IMR-90 (cell line): ENCODE measurements at regions not wholly inside any gene's neighbourhood (a gene's known extent, or its start where the extent isn't known, plus 50 kb on each side); places are given as distances from the start of the nearest gene placed in this dataset.

Experiments
- ATAC-seq: fragments of 200-7000 bp; cut with Tn5 transposase; 2 replicates; pipeline ENCODE4 v1.9.1; 2020; ENCODE audit warnings: low read depth, mild to moderate bottlenecking, moderate library complexity
- BruUV-seq: library from RNA; stranded (reverse); fragments of 400-500 nt; replicated peaks from 2 replicates; lab custom pipeline; 2021; lab: Mats Ljungman, UMichigan
- CTCF ChIA-PET: fragments of 300-600 bp; formaldehyde crosslinking; extraction: SDS; loops from one replicate; lab custom pipeline; 2021; ENCODE audit warnings: antibody characterized with exemption; lab: Yijun Ruan, JAX
- POLR2A ChIA-PET: fragments of 300-600 bp; sonication (Branson Sonifier 250); formaldehyde crosslinking; loops from one replicate; lab custom pipeline; 2022; ENCODE audit warnings: antibody characterized with exemption; ENCODE audit not compliant: unreplicated experiment; lab: Charles Lee
- DNase-seq: peaks from one replicate; pipeline ENCODE4 v3.0.0; 2013
- H2AFZ ChIP-seq: replicated peaks from 2 replicates; pipeline ENCODE3; 2013; ENCODE audit warnings: low read length, mild to moderate bottlenecking; ENCODE audit not compliant: poor library complexity
- H2AK5ac ChIP-seq: 2 replicates; pipeline ENCODE4 v1.6.1; 2013; ENCODE audit warnings: low read depth, low read length, inconsistent platforms
- H2AK9ac ChIP-seq: replicated peaks from 2 replicates; pipeline ENCODE3; 2013; ENCODE audit warnings: mild to moderate bottlenecking, low read depth, low read length, moderate library complexity; ENCODE audit not compliant: poor library complexity
- H2BK120ac ChIP-seq: 2 replicates; pipeline ENCODE4 v1.6.1; 2013; ENCODE audit warnings: low read depth, low read length, inconsistent platforms
- H2BK15ac ChIP-seq: 3 replicates; pipeline ENCODE4 v1.6.1; 2013; ENCODE audit warnings: low read depth, low read length, inconsistent platforms
- H2BK20ac ChIP-seq: 2 replicates; pipeline ENCODE4 v1.6.1; 2013; ENCODE audit warnings: low read depth, mild to moderate bottlenecking, inconsistent platforms, low read length, moderate library complexity
- H2BK5ac ChIP-seq: 2 replicates; pipeline ENCODE4 v1.6.1; 2013; ENCODE audit warnings: mild to moderate bottlenecking, low read depth, low read length, inconsistent platforms; ENCODE audit not compliant: poor library complexity, severe bottlenecking
- H3K14ac ChIP-seq: replicated peaks from 2 replicates; pipeline ENCODE4 v1.6.1; 2013; ENCODE audit warnings: low read depth, low read length, inconsistent platforms
- H3K18ac ChIP-seq: 2 replicates; pipeline ENCODE4 v1.6.1; 2013; ENCODE audit warnings: low read depth, low read length, control low read depth
- H3K23ac ChIP-seq: 2 replicates; pipeline ENCODE4 v1.6.1; 2013; ENCODE audit warnings: low read depth, low read length, inconsistent platforms
- H3K27ac ChIP-seq: 2 replicates; pipeline ENCODE4 v1.5.1; 2013; ENCODE audit warnings: mild to moderate bottlenecking, control low read depth, low read length; ENCODE audit not compliant: insufficient read depth
- H3K27me3 ChIP-seq: 2 replicates; pipeline ENCODE4 v1.6.1; 2013; ENCODE audit warnings: low read length; ENCODE audit not compliant: control insufficient read depth, insufficient read depth
- H3K36me3 ChIP-seq: 2 replicates; pipeline ENCODE4 v1.6.1; 2013; ENCODE audit warnings: low read length, mixed read lengths; ENCODE audit not compliant: control insufficient read depth, insufficient read depth
- H3K4ac ChIP-seq: 2 replicates; pipeline ENCODE4 v1.6.1; 2013; ENCODE audit warnings: low read depth, low read length, inconsistent platforms
- H3K4me1 ChIP-seq: 2 replicates; pipeline ENCODE4 v1.6.1; 2013; ENCODE audit warnings: low read length, mixed read lengths; ENCODE audit not compliant: control insufficient read depth, insufficient read depth
- H3K4me2 ChIP-seq: 2 replicates; pipeline ENCODE4 v1.6.1; 2013; ENCODE audit warnings: low read depth, mild to moderate bottlenecking, control low read depth, low read length, moderate library complexity
- H3K4me3 ChIP-seq: 2 replicates; pipeline ENCODE4 v1.5.1; 2013; ENCODE audit warnings: low read depth, mild to moderate bottlenecking, control low read depth, low read length, moderate library complexity; ENCODE audit not compliant: insufficient read depth
- H3K56ac ChIP-seq: 2 replicates; pipeline ENCODE4 v1.6.1; 2013; ENCODE audit warnings: low read length, inconsistent platforms; ENCODE audit not compliant: insufficient read depth; ENCODE audit errors: extremely low read depth
- H3K79me1 ChIP-seq, 2 experiments: 2 replicates each; pipeline ENCODE4 v1.6.1; 2013; ENCODE audit warnings: low read length in 2 of 2, inconsistent platforms in 1 of 2, low read depth in 1 of 2
- H3K9ac ChIP-seq: 2 replicates; pipeline ENCODE4 v1.6.1; 2013; ENCODE audit warnings: low read depth, low read length, control low read depth
- H3K9me1 ChIP-seq: 2 replicates; pipeline ENCODE4 v1.6.1; 2013; ENCODE audit warnings: low read length, inconsistent platforms; ENCODE audit not compliant: insufficient read depth
- H3K9me3 ChIP-seq: 2 replicates; pipeline ENCODE4 v1.6.1; 2013; ENCODE audit warnings: low read length; ENCODE audit not compliant: control insufficient read depth, insufficient read depth
- H4K20me1 ChIP-seq: 2 replicates; pipeline ENCODE4 v1.6.1; 2013; ENCODE audit warnings: low read length, inconsistent platforms; ENCODE audit not compliant: insufficient read depth
- H4K5ac ChIP-seq: 2 replicates; pipeline ENCODE4 v1.6.1; 2013; ENCODE audit warnings: mild to moderate bottlenecking, low read depth, low read length, control low read depth
- H4K8ac ChIP-seq, 2 experiments: 2 replicates each; pipeline ENCODE4 v1.6.1; 2013; ENCODE audit warnings: low read depth in 2 of 2, low read length in 2 of 2, control low read depth in 1 of 2, inconsistent platforms in 1 of 2
- H4K91ac ChIP-seq: 2 replicates; pipeline ENCODE4 v1.6.1; 2013; ENCODE audit warnings: low read depth, low read length, inconsistent platforms; ENCODE audit not compliant: insufficient read depth
- CEBPB ChIP-seq: IDR thresholded peaks from 2 replicates; pipeline ENCODE4 v1.6.1; 2012; ENCODE audit warnings: low read depth, low read length, improper control_type of control experiment
- FOS ChIP-seq: fragments of 150-350 bp; IDR thresholded peaks from 2 replicates; pipeline ENCODE4 v1.6.1; 2016; ENCODE audit warnings: low read depth, low read length
- MXI1 ChIP-seq: IDR thresholded peaks from 2 replicates; pipeline ENCODE4 v1.6.1; 2012; ENCODE audit warnings: low read depth, mild to moderate bottlenecking, low read length, moderate library complexity, borderline replicate concordance
- POLR2A ChIP-seq: IDR thresholded peaks from 2 replicates; pipeline ENCODE4 v1.6.1; 2012; ENCODE audit warnings: mild to moderate bottlenecking, low read depth, low read length
- RFX5 ChIP-seq: IDR thresholded peaks from 2 replicates; pipeline ENCODE4 v1.8.0; 2012; ENCODE audit warnings: low read depth, mild to moderate bottlenecking, low read length, moderate library complexity
- USF2 ChIP-seq: fragments of 150-350 bp; IDR thresholded peaks from 2 replicates; pipeline ENCODE4 v1.6.1; 2017; ENCODE audit warnings: mild to moderate bottlenecking, antibody characterized with exemption, low read length, low read depth
- WGBS, 2 experiments: methylation state at CpG; one replicate each; pipeline versions ENCODE4 v1.1.5 to v1.1.7; 2013; ENCODE audit warnings: missing lambda C conversion rate in 2 of 2; ENCODE audit not compliant: insufficient read length in 1 of 2; ENCODE audit errors: extremely low coverage in 2 of 2; 5-methylcytosine and 5-hydroxymethylcytosine counted together
- dilution Hi-C: fragments of 300-500 bp; cut with HindIII; formaldehyde crosslinking; loops from one replicate; pipeline ENCODE4 v1.14.3; 2018; ENCODE audit warnings: low sequenced_read_pairs; ENCODE audit not compliant: unreplicated experiment
- in situ Hi-C: fragments of 300-500 bp; cut with MboI; formaldehyde crosslinking; loops from 3 replicates; pipeline ENCODE4 v1.14.3; 2019; ENCODE audit warnings: low sequenced_read_pairs, inconsistent platforms, mixed read lengths
- intact Hi-C: fragments of 100-400 bp; cut with micrococcal nuclease; formaldehyde crosslinking; loops from 2 replicates; pipeline ENCODE4 v1.10.0; 2022

- no peaks in the 10 kb centered on the region for H3K27me3 ChIP-seq
- dilution Hi-C loops (no loop called here), intact Hi-C loops (no loop called here), in situ Hi-C loops (loop anchor here (25.0 kb wide), 1 partner anchor 1578 kb away; the partner anchor contains the start of gene ID2)
- no peaks in the 10 kb centered on the region for H3K36me3 ChIP-seq
- H3K9ac ChIP-seq: no peak overlapping the region
- ChIA-PET POLR2A (no interaction called here), CTCF (no interaction called here)
- H4K20me1 ChIP-seq: no peaks in the 10 kb centered on the region
- H3K9me3 ChIP-seq: peaks cover 2% of the 10 kb centered on the region; the same call in 1 of the 2 replicates
- no peaks in the 10 kb centered on the region for H3K79me1 ChIP-seq
- H4K5ac ChIP-seq: no peak overlapping the region
- DNase-seq (no peak), ATAC-seq (no peak)
- no peak overlapping the region for H3K23ac ChIP-seq
- H3K4me1 ChIP-seq: no peaks in the 10 kb centered on the region
- H2AK5ac ChIP-seq: no peak overlapping the region
- H3K18ac ChIP-seq: no peak overlapping the region
- H3K4me2 ChIP-seq: no peak overlapping the region
- no peak overlapping the region for H3K4ac ChIP-seq
- no peak overlapping the region for H3K27ac ChIP-seq
- H3K14ac ChIP-seq: no peak overlapping the region
- H4K8ac ChIP-seq: no peak overlapping the region
- no peak overlapping the region for H2BK5ac ChIP-seq
- H2BK20ac ChIP-seq: no peak overlapping the region
- no peak overlapping the region for H3K56ac ChIP-seq
- no peak overlapping the region for H3K4me3 ChIP-seq
- no peaks in the 10 kb centered on the region for H3K9me1 ChIP-seq
- H4K91ac ChIP-seq: no peak overlapping the region
- H2AFZ ChIP-seq: no peak overlapping the region
- H2BK15ac ChIP-seq: no peak overlapping the region
- H2BK120ac ChIP-seq: no peak overlapping the region
- no peak for TF ChIP-seq USF2
- TF ChIP-seq RFX5: no peak
- no peak for TF ChIP-seq CEBPB
- no peak for TF ChIP-seq POLR2A
- TF ChIP-seq MXI1: no peak
- TF ChIP-seq FOS: no peak
- WGBS, 2 experiments: no CpG with 5 or more reads among the region's 6 CpGs
- H2AK9ac ChIP-seq: no peak overlapping the region
- no TSS peak for BruUV-seq
Observed at GRCh38 chr2:7109533-7109885, 192.3 kb downstream of the RNF144A start.
